ENCODE measurements at regions not wholly inside any gene's neighbourhood (a gene's known extent, or its start where the extent isn't known, plus 50 kb on each side); places are given as distances from the start of the nearest gene placed in this dataset.

GRCh38 chr7:91596287-91596686 lies 284.2 kb downstream of the MTERF1 start:
- TF ChIP-seq GATA2 (IDR thresholded peaks at IDR 0.05; ENCODE audit: low read depth, low read length) (no peak), GATA3 (IDR thresholded peaks at IDR 0.05; ENCODE audit: low read depth, low read length) (no peak)
